ENCODE measurements at regions not wholly inside any gene's neighbourhood (a gene's known extent, or its start where the extent isn't known, plus 50 kb on each side); places are given as distances from the start of the nearest gene placed in this dataset.

DNA sequence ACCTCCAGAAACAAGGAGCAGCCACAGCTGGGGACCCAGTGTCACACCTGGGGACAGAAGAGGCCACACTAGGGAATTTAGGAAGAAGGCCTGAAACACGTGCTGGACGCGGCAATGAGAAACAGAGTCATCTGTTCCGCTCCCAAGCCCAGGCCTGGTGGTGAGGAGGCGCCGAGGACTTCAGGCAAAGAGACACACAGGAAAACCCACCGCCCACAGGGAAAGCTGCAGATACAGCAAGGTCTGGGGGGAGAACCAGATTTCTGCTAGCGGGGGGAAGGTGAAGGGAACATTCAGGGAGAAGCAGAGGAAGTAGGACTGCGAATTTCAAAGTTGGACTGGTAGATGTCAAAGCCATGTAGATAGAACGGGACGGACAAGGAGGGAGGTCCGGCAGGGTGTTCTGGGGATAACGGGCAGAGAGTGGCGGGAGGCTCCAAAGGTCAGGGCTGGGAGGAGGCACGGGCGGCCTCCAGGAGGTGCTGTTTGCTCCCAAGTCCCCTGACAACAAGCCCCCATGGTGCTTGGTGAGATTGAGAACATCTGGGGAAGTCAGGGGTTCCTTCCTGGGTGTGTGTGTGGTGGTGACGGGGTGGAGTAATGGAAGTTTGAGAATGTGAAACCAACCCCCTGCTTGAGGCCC, 351.7 kb upstream of the MYT1L start:
- TF ChIP-seq, protein P1, sequence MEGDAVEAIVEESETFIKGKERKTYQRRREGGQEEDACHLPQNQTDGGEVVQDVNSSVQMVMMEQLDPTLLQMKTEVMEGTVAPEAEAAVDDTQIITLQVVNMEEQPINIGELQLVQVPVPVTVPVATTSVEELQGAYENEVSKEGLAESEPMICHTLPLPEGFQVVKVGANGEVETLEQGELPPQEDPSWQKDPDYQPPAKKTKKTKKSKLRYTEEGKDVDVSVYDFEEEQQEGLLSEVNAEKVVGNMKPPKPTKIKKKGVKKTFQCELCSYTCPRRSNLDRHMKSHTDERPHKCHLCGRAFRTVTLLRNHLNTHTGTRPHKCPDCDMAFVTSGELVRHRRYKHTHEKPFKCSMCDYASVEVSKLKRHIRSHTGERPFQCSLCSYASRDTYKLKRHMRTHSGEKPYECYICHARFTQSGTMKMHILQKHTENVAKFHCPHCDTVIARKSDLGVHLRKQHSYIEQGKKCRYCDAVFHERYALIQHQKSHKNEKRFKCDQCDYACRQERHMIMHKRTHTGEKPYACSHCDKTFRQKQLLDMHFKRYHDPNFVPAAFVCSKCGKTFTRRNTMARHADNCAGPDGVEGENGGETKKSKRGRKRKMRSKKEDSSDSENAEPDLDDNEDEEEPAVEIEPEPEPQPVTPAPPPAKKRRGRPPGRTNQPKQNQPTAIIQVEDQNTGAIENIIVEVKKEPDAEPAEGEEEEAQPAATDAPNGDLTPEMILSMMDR (IDR thresholded peaks at IDR 0.05) = no peak
- no peak for TF ChIP-seq EP300 (IDR thresholded peaks at IDR 0.05; ENCODE audit: low read depth)
